HAP-1 (cell line): ENCODE measurements at regions not wholly inside any gene's neighbourhood (a gene's known extent, or its start where the extent isn't known, plus 50 kb on each side); places are given as distances from the start of the nearest gene placed in this dataset.
"Not testable (repeated sequence)": the region's sequence is repeated elsewhere in the genome, so short reads cannot be mapped to it uniquely, and the experiment has no call there.

ENCODE experiments used
- DNase-seq, 2 experiments: peaks; one replicate each; pipeline ENCODE4 v3.0.0-alpha.2; 2016 to 2020; ENCODE audit warnings: low spot score in 2 of 2
- H3K27me3 ChIP-seq: fragments of 250-450 bp; sonication (Bioruptor Pico); 2 replicates; pipeline ENCODE4 v1.5.1; 2020; ENCODE audit warnings: low read depth, mild to moderate bottlenecking, moderate library complexity
- H3K36me3 ChIP-seq: fragments of 250-450 bp; sonication (Bioruptor Pico); replicated peaks from 2 replicates; pipeline ENCODE4 v1.5.1; 2020; ENCODE audit warnings: mild to moderate bottlenecking
- H3K4me1 ChIP-seq: fragments of 250-450 bp; sonication (Bioruptor Pico); 2 replicates; pipeline ENCODE4 v1.5.1; 2020; ENCODE audit warnings: mild to moderate bottlenecking
- H3K4me3 ChIP-seq: fragments of 250-450 bp; sonication (Bioruptor Pico); 2 replicates; pipeline ENCODE4 v1.5.1; 2020; ENCODE audit warnings: mild to moderate bottlenecking, moderate library complexity
- H3K9me3 ChIP-seq: fragments of 250-450 bp; sonication (Bioruptor Pico); 2 replicates; pipeline ENCODE4 v1.5.1; 2020; ENCODE audit warnings: mild to moderate bottlenecking, moderate library complexity
- in situ Hi-C: fragments of 300-500 bp; cut with MboI; formaldehyde crosslinking; loops from 3 replicates; pipeline ENCODE4 v1.14.3; 2020; ENCODE audit warnings: low sequenced_read_pairs, inconsistent platforms, mixed read lengths

DNA sequence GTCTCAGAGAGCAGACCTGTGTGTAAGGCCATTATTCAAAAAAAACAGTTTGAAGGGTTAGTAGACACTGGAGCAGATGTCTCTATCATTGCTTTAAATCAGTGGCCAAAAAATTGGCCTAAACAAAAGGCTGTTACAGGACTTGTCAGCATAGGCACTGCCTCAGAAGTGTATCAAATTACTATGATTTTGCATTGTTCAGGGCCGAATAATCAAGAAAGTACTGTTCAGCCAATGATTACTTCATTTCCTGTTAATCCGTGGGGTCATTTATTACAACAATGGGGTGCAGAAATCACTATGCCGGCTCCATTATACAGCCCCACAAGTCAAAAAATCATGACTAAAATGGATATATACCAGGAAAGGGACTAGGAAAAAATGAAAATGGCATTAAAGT, 160.3 kb downstream of the GPX5 start:
- H3K36me3 ChIP-seq, H3K27me3 ChIP-seq, H3K9me3 ChIP-seq, DNase-seq, H3K4me1 ChIP-seq, H3K4me3 ChIP-seq: not testable (repeated sequence)
- in situ Hi-C loops: loop anchor here (10.0 kb wide), 1 partner anchor 329 kb away; no protein-coding TSS in a partner anchor

GRCh38 chr6:28686446-28687027, 160.9 kb downstream of the GPX5 start:
- not testable (repeated sequence) for H3K27me3 ChIP-seq, H3K4me1 ChIP-seq, H3K4me3 ChIP-seq, H3K9me3 ChIP-seq, H3K36me3 ChIP-seq
- DNase-seq: peak; percentile 54 to 78
- in situ Hi-C loops: loop anchor here (10.0 kb wide), 1 partner anchor 328 kb away; no protein-coding TSS in a partner anchor

GRCh38 chr6:28687309-28687981, 161.8 kb downstream of the GPX5 start:
- in situ Hi-C loops: loop anchor here (10.0 kb wide), 1 partner anchor 327 kb away; no protein-coding TSS in a partner anchor
- DNase-seq: not testable (repeated sequence)

DNA sequence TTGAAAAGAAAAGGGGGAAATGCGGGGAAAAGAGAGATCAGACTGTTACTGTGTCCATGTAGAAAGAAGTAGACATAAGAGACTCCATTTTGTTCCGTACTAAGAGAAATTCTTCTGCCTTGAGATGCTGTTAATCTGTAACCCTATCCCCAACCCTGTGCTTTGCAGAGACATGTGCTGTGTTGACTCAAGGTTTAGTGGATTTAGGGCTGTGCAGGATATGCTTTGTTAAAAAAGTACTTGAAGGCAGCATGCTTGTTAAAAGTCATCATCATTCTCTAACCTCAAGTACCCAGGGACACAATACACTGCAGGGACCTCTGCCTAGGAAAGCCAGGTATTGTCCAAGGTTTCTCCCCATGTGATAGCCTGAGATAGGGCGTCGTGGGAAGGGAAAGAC, 166.3 kb downstream of the GPX5 start:
- H3K36me3 ChIP-seq, in situ Hi-C loops, H3K4me1 ChIP-seq, DNase-seq, H3K27me3 ChIP-seq, H3K4me3 ChIP-seq, H3K9me3 ChIP-seq: not testable (repeated sequence)

More at GRCh38 chr6:28687309-28687981, 161.8 kb downstream of the GPX5 start:
- not testable (repeated sequence) for H3K4me1 ChIP-seq, H3K27me3 ChIP-seq, H3K4me3 ChIP-seq, H3K9me3 ChIP-seq, H3K36me3 ChIP-seq

GRCh38 chr6:28693033-28693750, 167.5 kb downstream of the GPX5 start:
- Histone ChIP-seq H3K27me3 (0 out of 2 replicates have a peak, but pooled peaks cover 2% of the 10 kb centered on the region), H3K36me3 (no peaks in the 10 kb centered on the region), H3K4me1 (no peaks in the 10 kb centered on the region), H3K4me3 (no peak overlapping the region), H3K9me3 (no peaks in the 10 kb centered on the region)
- in situ Hi-C loops: no loop called here
- DNase-seq: no peak

DNA sequence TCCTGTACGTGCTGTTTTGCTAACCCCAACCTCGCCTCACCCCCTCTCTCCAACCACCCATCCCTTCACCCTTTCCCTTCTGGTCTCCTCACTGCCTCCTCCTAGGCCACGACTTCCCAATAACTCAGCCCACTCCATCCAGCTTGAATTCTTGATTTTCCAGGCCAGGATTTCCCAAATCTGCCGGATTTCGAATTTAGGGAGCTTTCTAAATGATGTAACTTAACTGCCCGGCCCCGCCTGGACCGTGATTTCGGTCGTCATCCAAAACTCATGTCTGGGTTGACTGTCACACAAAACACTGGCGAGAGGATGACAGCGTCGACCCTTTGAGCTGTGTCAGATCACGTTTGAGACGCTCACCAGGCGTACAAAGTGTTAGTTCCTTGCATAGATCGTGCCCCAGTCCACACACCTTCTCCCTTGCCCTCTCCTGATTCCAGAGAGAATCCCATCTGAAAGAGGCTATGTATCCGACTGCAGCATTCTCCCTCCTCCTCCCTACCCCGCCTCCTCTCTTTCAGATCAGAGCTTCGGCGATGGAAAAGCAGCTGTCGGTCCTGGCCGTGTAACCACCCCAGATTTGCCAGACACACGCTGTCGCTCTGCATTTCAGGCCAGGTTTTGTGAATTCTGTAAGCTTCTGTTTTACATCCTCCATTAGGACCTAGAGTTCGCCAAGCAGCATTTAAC, 168.2 kb downstream of the GPX5 start:
- in situ Hi-C loops: no loop called here
- Histone ChIP-seq H3K4me3 (no peak overlapping the region), H3K27me3 (0 out of 2 replicates have a peak, but pooled peaks cover 2% of the 10 kb centered on the region), H3K9me3 (no peaks in the 10 kb centered on the region), H3K36me3 (no peaks in the 10 kb centered on the region), H3K4me1 (no peaks in the 10 kb centered on the region)
- DNase-seq: no peak

DNA sequence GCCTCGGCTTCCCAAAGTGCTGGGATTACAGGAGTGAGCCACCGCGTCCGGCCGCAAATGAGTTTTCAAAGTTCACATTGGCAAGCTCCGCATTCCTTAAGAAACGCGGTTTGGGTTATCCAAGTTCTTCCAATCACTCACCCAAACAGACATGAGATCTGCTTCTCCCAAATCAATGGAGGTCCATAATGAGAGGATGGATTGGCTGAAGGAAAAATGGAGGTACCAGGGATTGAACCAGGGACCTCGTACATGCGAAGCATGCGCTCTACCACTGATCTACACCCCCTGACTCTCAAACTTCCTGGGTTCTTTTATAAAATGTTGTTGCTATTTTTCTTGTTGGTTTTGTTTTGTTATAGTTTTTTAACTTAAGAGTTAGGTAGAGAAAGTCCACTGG, 170.0 kb downstream of the GPX5 start:
- DNase-seq: no peak
- Histone ChIP-seq H3K36me3 (no peaks in the 10 kb centered on the region), H3K4me3 (no peak overlapping the region), H3K4me1 (no peaks in the 10 kb centered on the region), H3K27me3 (peaks cover 8% of the 10 kb centered on the region), H3K9me3 (no peaks in the 10 kb centered on the region)
- in situ Hi-C loops: no loop called here

DNA sequence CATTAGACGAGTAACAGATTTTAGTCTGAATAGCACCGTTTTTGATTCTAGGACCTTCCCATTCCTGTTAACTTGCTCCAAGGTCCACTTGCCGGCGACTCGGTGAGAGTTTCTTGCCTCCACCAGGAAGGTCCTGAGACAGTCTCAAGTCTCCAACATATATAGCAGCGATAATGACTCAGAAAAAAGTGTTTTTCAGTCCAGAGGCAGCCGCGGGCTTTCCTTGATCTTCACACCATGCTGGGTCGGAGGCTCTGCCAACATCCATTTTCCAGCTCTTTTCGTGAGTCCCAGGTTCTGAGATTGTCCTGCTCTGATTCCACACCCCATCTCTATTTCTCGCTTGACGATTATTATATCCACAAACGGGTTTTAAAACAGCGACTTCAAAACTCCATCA, 170.5 kb downstream of the GPX5 start:
- H3K36me3 ChIP-seq: no peaks in the 10 kb centered on the region

GRCh38 chr6:28696682-28697081, 171.0 kb downstream of the GPX5 start:
- in situ Hi-C loops: no loop called here
- Histone ChIP-seq H3K4me1 (no peaks in the 10 kb centered on the region), H3K36me3 (no peaks in the 10 kb centered on the region), H3K27me3 (peaks cover 10% of the 10 kb centered on the region), H3K4me3 (no peak overlapping the region), H3K9me3 (no peaks in the 10 kb centered on the region)
- no peak for DNase-seq

More for the DNA sequence above, 170.5 kb downstream of the GPX5 start:
- DNase-seq: no peak
- Histone ChIP-seq H3K4me3 (no peak overlapping the region), H3K9me3 (no peaks in the 10 kb centered on the region), H3K27me3 (peaks cover 10% of the 10 kb centered on the region), H3K4me1 (no peaks in the 10 kb centered on the region)
- in situ Hi-C loops: no loop called here

DNA sequence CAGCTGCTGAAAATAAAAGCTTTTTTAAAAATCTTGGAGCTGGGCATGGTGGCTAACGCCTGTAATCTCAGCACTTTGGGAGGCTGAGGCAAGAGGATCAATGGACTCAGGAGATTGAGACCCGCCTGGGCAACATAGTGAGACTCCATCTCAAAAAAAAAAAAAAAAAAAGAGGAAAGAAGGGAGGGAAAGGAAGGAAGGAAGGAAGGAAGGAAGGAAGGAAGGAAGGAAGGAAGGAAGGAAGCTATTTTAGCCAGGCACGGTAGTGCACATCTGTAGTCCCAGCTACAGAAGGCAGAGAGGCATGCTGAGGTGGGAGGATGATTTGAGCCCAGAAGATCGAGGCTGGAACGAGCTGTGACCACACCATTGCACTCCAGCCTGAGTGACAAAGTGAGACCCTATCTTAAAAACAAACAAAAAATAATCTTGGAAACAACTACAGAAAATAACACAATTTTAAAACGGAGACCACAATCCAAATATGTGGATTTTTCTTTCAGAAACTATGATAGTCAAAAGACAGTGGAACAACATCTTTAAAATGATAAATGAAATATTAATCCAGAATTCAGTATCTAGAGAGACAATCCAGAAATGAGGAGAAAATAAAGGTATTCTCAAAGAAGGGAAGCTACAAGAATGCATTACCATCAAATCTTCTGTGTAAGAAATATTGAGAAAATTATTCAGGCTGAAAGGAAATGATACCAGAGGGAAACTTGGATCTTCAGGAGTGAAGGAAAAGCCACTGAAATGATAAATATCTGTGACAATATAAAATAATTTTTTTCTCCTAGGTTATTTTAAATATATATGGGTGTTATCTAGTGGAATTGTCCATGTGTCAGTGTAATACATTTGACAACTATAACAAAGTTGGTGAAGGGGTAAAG, 182.0 kb downstream of the GPX5 start:
- Histone ChIP-seq H3K36me3 (no peaks in the 10 kb centered on the region), H3K9me3 (peaks cover 6% of the 10 kb centered on the region; the same call in 1 of the 2 replicates), H3K4me3 (no peak overlapping the region), H3K27me3 (no peaks in the 10 kb centered on the region), H3K4me1 (no peaks in the 10 kb centered on the region; the same call in 1 of the 2 replicates)
- in situ Hi-C loops: no loop called here
- no peak for DNase-seq

DNA sequence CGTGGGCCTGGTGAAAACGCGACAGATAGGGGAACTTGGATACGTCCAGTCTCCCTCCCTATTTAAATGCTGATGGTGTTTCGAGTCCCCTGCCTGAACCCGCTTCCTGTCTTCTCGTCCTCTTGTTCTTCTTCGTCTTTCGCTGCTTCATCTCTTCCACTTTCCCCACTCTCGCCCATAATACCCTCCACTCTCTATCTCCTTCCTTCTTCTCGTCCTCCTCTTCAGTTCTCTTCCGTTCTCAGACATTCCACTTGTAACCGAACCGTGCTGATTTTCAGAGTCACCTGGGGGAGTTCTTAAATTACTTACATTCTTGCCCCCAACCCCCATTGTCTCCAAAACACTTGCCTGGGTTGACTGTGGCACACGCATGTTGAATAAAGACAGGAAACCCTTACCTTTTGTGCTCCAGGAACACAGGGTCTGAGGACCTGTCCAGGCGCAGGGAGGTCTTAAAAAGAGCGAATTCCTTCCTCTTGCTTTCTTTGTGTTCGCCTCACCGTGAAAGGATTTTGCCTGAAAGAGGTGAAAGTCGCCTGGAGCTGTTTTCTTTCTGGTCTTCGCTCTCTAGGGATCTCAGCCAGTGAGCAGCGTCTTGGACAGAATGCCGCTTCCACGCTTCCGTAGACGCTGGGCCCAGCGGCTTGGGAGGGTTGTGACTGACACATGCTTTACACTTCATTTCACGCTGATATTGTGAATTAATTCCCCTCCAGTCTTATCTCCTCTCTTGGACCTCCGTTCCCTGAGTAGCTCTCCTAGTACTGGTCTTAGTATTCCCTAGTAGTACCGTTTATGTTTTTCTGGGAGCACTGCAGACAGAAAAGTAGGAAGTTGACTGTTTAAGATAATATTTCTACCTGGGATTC, 184.0 kb downstream of the GPX5 start:
- Histone ChIP-seq H3K4me3 (no peak overlapping the region), H3K27me3 (no peaks in the 10 kb centered on the region)
- DNase-seq: no peak

DNA sequence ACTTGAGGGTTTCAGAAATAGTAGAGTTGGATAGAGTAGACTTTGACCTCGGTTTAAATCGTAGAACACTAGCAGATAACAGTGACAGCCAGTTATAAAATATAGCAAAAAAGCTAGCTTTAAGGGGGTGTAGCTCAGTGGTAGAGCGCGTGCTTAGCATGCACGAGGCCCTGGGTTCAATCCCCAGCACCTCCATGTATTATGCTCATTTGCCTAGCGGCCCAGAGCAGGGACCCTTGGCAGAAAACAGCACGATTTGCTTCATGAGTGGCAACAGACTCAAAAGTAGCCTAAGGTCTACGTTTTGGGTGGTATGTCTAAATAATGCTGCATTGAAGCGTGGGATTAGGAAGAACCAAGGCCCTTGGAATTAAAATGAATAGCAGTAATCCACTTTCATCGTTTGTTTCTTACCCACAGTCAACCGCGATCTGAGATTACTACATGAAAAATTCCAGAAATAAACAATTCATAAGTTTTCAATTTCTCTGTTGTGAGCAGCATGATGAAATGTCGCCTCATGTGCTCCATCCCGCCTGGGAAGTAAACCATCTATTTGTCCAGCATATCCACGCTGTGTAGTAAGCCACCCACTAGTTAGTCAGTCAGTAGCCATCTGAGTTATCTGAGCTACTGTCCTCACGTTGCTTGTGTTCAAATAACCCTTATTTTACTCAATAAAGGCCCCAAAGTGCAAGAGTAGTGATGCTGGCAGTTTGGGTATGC, 184.9 kb downstream of the GPX5 start:
- Histone ChIP-seq H3K4me1 (no peaks in the 10 kb centered on the region), H3K4me3 (no peak overlapping the region), H3K9me3 (peaks cover 6% of the 10 kb centered on the region; the same call in 1 of the 2 replicates), H3K27me3 (no peaks in the 10 kb centered on the region), H3K36me3 (no peaks in the 10 kb centered on the region)
- peak in 1 of 2 experiments; percentile 44 for DNase-seq
- in situ Hi-C loops: no loop called here

More for the DNA sequence above, 184.0 kb downstream of the GPX5 start:
- Histone ChIP-seq H3K9me3 (peaks cover 6% of the 10 kb centered on the region; the same call in 1 of the 2 replicates), H3K4me1 (no peaks in the 10 kb centered on the region), H3K36me3 (no peaks in the 10 kb centered on the region)
- in situ Hi-C loops: no loop called here
